HEK293 (cell line): ENCODE measurements at regions not wholly inside any gene's neighbourhood (a gene's known extent, or its start where the extent isn't known, plus 50 kb on each side); places are given as distances from the start of the nearest gene placed in this dataset.

Source experiments
- CTCF ChIA-PET: fragments of 350-600 bp; formaldehyde crosslinking; extraction: SDS; loops from one replicate; lab custom pipeline; 2021; ENCODE audit warnings: antibody characterized with exemption; lab: Yijun Ruan, JAX
- POLR2A ChIA-PET: fragments of 300-600 bp; formaldehyde crosslinking; extraction: SDS; loops from one replicate; lab custom pipeline; 2020; ENCODE audit warnings: antibody characterized with exemption, inconsistent platforms; lab: Yijun Ruan, JAX
- H3K27ac ChIP-seq: fragments of 200-500 bp; sonication (Bioruptor generic); 2 replicates; pipeline ENCODE4 v1.5.1; 2014; ENCODE audit warnings: low read depth, low read length, control low read depth, inconsistent platforms; ENCODE audit errors: extremely low read depth
- H3K36me3 ChIP-seq, 2 experiments: fragments of 200-500 bp in 1 of 2; sonication (Bioruptor generic) in 1 of 2; 1 replicate in 1 of 2; 2 replicates in 1 of 2; pipeline ENCODE4 v1.5.1; 2014 to 2017; ENCODE audit warnings: inconsistent platforms in 2 of 2, low read length in 2 of 2; ENCODE audit not compliant: control insufficient read depth in 2 of 2, insufficient read depth in 1 of 2
- H3K4me1 ChIP-seq: fragments of 200-500 bp; sonication (Bioruptor generic); 2 replicates; pipeline ENCODE4 v1.5.1; 2014; ENCODE audit warnings: mild to moderate bottlenecking, low read length, inconsistent platforms; ENCODE audit not compliant: control insufficient read depth, insufficient read depth
- H3K4me3 ChIP-seq: 2 replicates; pipeline ENCODE4 v1.5.1; 2011; ENCODE audit warnings: low read depth, mild to moderate bottlenecking, control low read depth, low read length, moderate library complexity
- H3K9me3 ChIP-seq: fragments of 200-500 bp; sonication (Bioruptor generic); 2 replicates; pipeline ENCODE4 v1.5.1; 2014; ENCODE audit warnings: low read depth, low read length, inconsistent platforms; ENCODE audit not compliant: control insufficient read depth, insufficient read depth
- AEBP2 ChIP-seq: fragments of 450-650 bp; formaldehyde crosslinking; IDR thresholded peaks from 2 replicates; pipeline ENCODE4 v1.5.1; 2016; ENCODE audit warnings: missing biosample characterization, missing genetic modification characterization, borderline replicate concordance
- ATF2 ChIP-seq: fragments of 450-650 bp; formaldehyde crosslinking; IDR thresholded peaks from 2 replicates; pipeline ENCODE4 v1.5.1; 2016; ENCODE audit warnings: missing biosample characterization, missing genetic modification characterization, low read depth
- CTCF ChIP-seq: fragments of 450-650 bp; formaldehyde crosslinking; IDR thresholded peaks from 2 replicates; pipeline ENCODE4 v1.5.1; 2016; ENCODE audit warnings: missing biosample characterization, missing genetic modification characterization
- HIC1 ChIP-seq: fragments of 450-650 bp; formaldehyde crosslinking; IDR thresholded peaks from 2 replicates; pipeline ENCODE4 v1.5.1; 2016; ENCODE audit warnings: missing biosample characterization, missing genetic modification characterization
- SALL2 ChIP-seq: fragments of 450-650 bp; formaldehyde crosslinking; IDR thresholded peaks from 2 replicates; pipeline ENCODE4 v1.5.0; 2017; ENCODE audit warnings: missing biosample characterization, mild to moderate bottlenecking, missing genetic modification characterization, borderline replicate concordance
- SP3 ChIP-seq: fragments of 450-650 bp; formaldehyde crosslinking; IDR thresholded peaks from 2 replicates; pipeline ENCODE4 v1.5.1; 2016; ENCODE audit warnings: missing biosample characterization, missing genetic modification characterization
- ZBTB10 ChIP-seq: fragments of 450-650 bp; formaldehyde crosslinking; IDR thresholded peaks from 2 replicates; pipeline ENCODE4 v1.5.1; 2016; ENCODE audit warnings: missing biosample characterization, missing genetic modification characterization
- ZNF138 ChIP-seq: fragments of 450-650 bp; formaldehyde crosslinking; IDR thresholded peaks from 2 replicates; pipeline ENCODE4 v1.5.1; 2016; ENCODE audit warnings: missing biosample characterization, missing genetic modification characterization, borderline replicate concordance
- ZNF157 ChIP-seq: fragments of 450-650 bp; formaldehyde crosslinking; IDR thresholded peaks from 2 replicates; pipeline ENCODE4 v1.5.1; 2016; ENCODE audit warnings: missing biosample characterization, missing genetic modification characterization
- ZNF223 ChIP-seq: fragments of 450-650 bp; formaldehyde crosslinking; IDR thresholded peaks from 2 replicates; pipeline ENCODE4 v1.5.1; 2016; ENCODE audit warnings: missing biosample characterization, missing genetic modification characterization
- ZNF26 ChIP-seq: fragments of 450-650 bp; formaldehyde crosslinking; IDR thresholded peaks from 2 replicates; pipeline ENCODE4 v1.5.1; 2016; ENCODE audit warnings: missing biosample characterization, missing genetic modification characterization
- ZNF280C ChIP-seq: fragments of 450-650 bp; formaldehyde crosslinking; IDR thresholded peaks from 2 replicates; pipeline ENCODE4 v1.5.1; 2016; ENCODE audit warnings: missing biosample characterization, missing genetic modification characterization
- ZNF354C ChIP-seq: fragments of 450-650 bp; formaldehyde crosslinking; IDR thresholded peaks from 2 replicates; pipeline ENCODE4 v1.5.1; 2016; ENCODE audit warnings: missing biosample characterization, missing genetic modification characterization, low read depth, borderline replicate concordance
- ZNF416 ChIP-seq: fragments of 450-650 bp; formaldehyde crosslinking; IDR thresholded peaks from 2 replicates; pipeline ENCODE4 v1.5.1; 2016; ENCODE audit warnings: missing biosample characterization, missing genetic modification characterization
- ZNF510 ChIP-seq: fragments of 450-650 bp; formaldehyde crosslinking; IDR thresholded peaks from 2 replicates; pipeline ENCODE4 v1.5.1; 2018; ENCODE audit warnings: mild to moderate bottlenecking, missing genetic modification characterization, missing biosample characterization; ENCODE audit not compliant: insufficient replicate concordance
- ZNF645 ChIP-seq: fragments of 450-650 bp; formaldehyde crosslinking; IDR thresholded peaks from 2 replicates; pipeline ENCODE4; 2016; ENCODE audit warnings: missing biosample characterization, missing genetic modification characterization
- ZNF704 ChIP-seq: fragments of 450-650 bp; formaldehyde crosslinking; IDR thresholded peaks from 2 replicates; pipeline ENCODE4 v1.5.1; 2016; ENCODE audit warnings: missing biosample characterization, missing genetic modification characterization
- ZNF785 ChIP-seq: fragments of 450-650 bp; formaldehyde crosslinking; IDR thresholded peaks from 2 replicates; pipeline ENCODE4 v1.5.1; 2016; ENCODE audit warnings: missing biosample characterization, missing genetic modification characterization

GRCh38 chr4:171117457-171117856 lies 695.7 kb upstream of the GALNTL6 start (continued):
- TF ChIP-seq CTCF (tag by site-specific recombination): no peak
- no peak for TF ChIP-seq ZNF354C (tag by site-specific recombination)
- no peak for TF ChIP-seq ZNF416 (tag by site-specific recombination)
- no peak for TF ChIP-seq ZNF785 (tag by site-specific recombination)
- no peak for TF ChIP-seq AEBP2
- TF ChIP-seq SALL2 (tag by site-specific recombination): no peak
- TF ChIP-seq ZNF26 (tag by site-specific recombination): no peak
- TF ChIP-seq SP3 (tag by site-specific recombination): no peak
- TF ChIP-seq, all 188 proteins: peak for 0

GRCh38 chr4:171101845-171102244 lies 711.4 kb upstream of the GALNTL6 start:
- ChIA-PET CTCF (no interaction called here), POLR2A (no interaction called here)
- TF ChIP-seq ZNF704 (tag by site-specific recombination) (no peak), ZNF157 (tag by site-specific recombination) (no peak), ATF2 (tag by site-specific recombination) (no peak), ZNF510 (tag by site-specific recombination) (no peak), ZNF280C (tag by site-specific recombination) (no peak), HIC1 (tag by site-specific recombination) (no peak), ZNF645 (no peak), ZNF223 (tag by site-specific recombination) (no peak), ZNF138 (tag by site-specific recombination) (no peak), ZBTB10 (tag by site-specific recombination) (no peak)
- no peak overlapping the region for H3K4me3 ChIP-seq
- no peaks in the 10 kb centered on the region for H3K9me3 ChIP-seq
- no peaks in the 10 kb centered on the region for H3K36me3 ChIP-seq
- no peak overlapping the region for H3K27ac ChIP-seq
- H3K4me1 ChIP-seq: no peaks in the 10 kb centered on the region
